Muscle of leg (tissue), 3 donors: ENCODE measurements at regions not wholly inside any gene's neighbourhood (a gene's known extent, or its start where the extent isn't known, plus 50 kb on each side); places are given as distances from the start of the nearest gene placed in this dataset.
A peak's percentile ranks its signal among the peaks of the same experiment; 100 is the strongest.

Experiments
- DNase-seq: peaks from one replicate; pipeline ENCODE4 v3.0.0; 2013
- H3K27ac ChIP-seq: one replicate; pipeline ENCODE4 v1.5.1; 2013; ENCODE audit warnings: mild to moderate bottlenecking, low read length, control low read depth
- H3K27me3 ChIP-seq: one replicate; pipeline ENCODE4 v1.6.1; 2013; ENCODE audit warnings: low read length; ENCODE audit not compliant: control insufficient read depth, insufficient read depth
- H3K36me3 ChIP-seq: one replicate; pipeline ENCODE4 v1.6.1; 2013; ENCODE audit warnings: low read length; ENCODE audit not compliant: control insufficient read depth, insufficient read depth
- H3K4me1 ChIP-seq: one replicate; pipeline ENCODE4 v1.6.1; 2013; ENCODE audit warnings: low read length; ENCODE audit not compliant: control insufficient read depth, insufficient read depth
- H3K4me3 ChIP-seq: one replicate; pipeline ENCODE4 v1.5.1; 2013; ENCODE audit warnings: low read length, control low read depth
- H3K9me3 ChIP-seq: replicated peaks from 2 replicates; pipeline ENCODE4 v1.6.1; 2013; ENCODE audit warnings: low read depth, low read length; ENCODE audit not compliant: control insufficient read depth
- WGBS: methylation state at CpG from one replicate; pipeline ENCODE4 v1.1.5; 2013; ENCODE audit warnings: missing lambda C conversion rate; ENCODE audit not compliant: insufficient coverage; 5-methylcytosine and 5-hydroxymethylcytosine counted together

GRCh38 chr3:34225821-34226366 is 427.5 kb downstream of the PDCD6IP start:
- H3K36me3 ChIP-seq = no peaks in the 10 kb centered on the region
- WGBS = no CpG with 5 or more reads among the region's 3 CpGs
- no peaks in the 10 kb centered on the region for H3K4me1 ChIP-seq
- H3K9me3 ChIP-seq = no peaks in the 10 kb centered on the region
- no peak for DNase-seq
- no peak overlapping the region for H3K4me3 ChIP-seq
- H3K27me3 ChIP-seq = no peaks in the 10 kb centered on the region
- no peak overlapping the region for H3K27ac ChIP-seq

GRCh38 chr3:34229876-34230275 is 431.4 kb downstream of the PDCD6IP start:
- H3K36me3 ChIP-seq = no peaks in the 10 kb centered on the region
- 100% methylated on average over 1 of the region's 5 CpGs for WGBS
- H3K4me3 ChIP-seq = no peak overlapping the region

GRCh38 chr3:34235096-34235495 is 436.7 kb downstream of the PDCD6IP start:
- Histone ChIP-seq H3K27ac (no peak overlapping the region), H3K36me3 (no peaks in the 10 kb centered on the region), H3K4me1 (no peaks in the 10 kb centered on the region), H3K9me3 (no peaks in the 10 kb centered on the region), H3K4me3 (no peak overlapping the region), H3K27me3 (no peaks in the 10 kb centered on the region)
- WGBS = 58% methylated on average over 1 of the region's 2 CpGs
- DNase-seq = no peak

More at GRCh38 chr3:34229876-34230275, 431.4 kb downstream of the PDCD6IP start:
- DNase-seq = no peak
- no peaks in the 10 kb centered on the region for H3K27me3 ChIP-seq
- H3K27ac ChIP-seq = no peak overlapping the region
- H3K9me3 ChIP-seq = no peaks in the 10 kb centered on the region
- H3K4me1 ChIP-seq = no peaks in the 10 kb centered on the region

GRCh38 chr3:34237946-34238345 is 439.5 kb downstream of the PDCD6IP start:
- Histone ChIP-seq H3K9me3 (no peaks in the 10 kb centered on the region), H3K36me3 (no peaks in the 10 kb centered on the region), H3K4me1 (no peaks in the 10 kb centered on the region), H3K4me3 (no peak overlapping the region), H3K27me3 (no peaks in the 10 kb centered on the region), H3K27ac (no peak overlapping the region)
- DNase-seq = no peak
- no CpG with 5 or more reads among the region's 1 CpG for WGBS

- no peaks in the 10 kb centered on the region for H3K27me3 ChIP-seq
- no peak overlapping the region for H3K4me3 ChIP-seq
- H3K4me1 ChIP-seq = no peaks in the 10 kb centered on the region
- H3K27ac ChIP-seq = no peak overlapping the region
- no peak for DNase-seq
- H3K36me3 ChIP-seq = no peaks in the 10 kb centered on the region
- no peaks in the 10 kb centered on the region for H3K9me3 ChIP-seq
- no CpG with 5 or more reads among the region's 1 CpG for WGBS
These were observed 440.0 kb downstream of the PDCD6IP start for GRCh38 chr3:34238407-34238806.

- Histone ChIP-seq H3K27me3 (no peaks in the 10 kb centered on the region), H3K4me1 (no peaks in the 10 kb centered on the region), H3K36me3 (no peaks in the 10 kb centered on the region), H3K27ac (no peak overlapping the region), H3K4me3 (no peak overlapping the region), H3K9me3 (no peaks in the 10 kb centered on the region)
- no peak for DNase-seq
- WGBS = no CpG with 5 or more reads among the region's 4 CpGs
These were observed 440.9 kb downstream of the PDCD6IP start for GRCh38 chr3:34239287-34239686.

GRCh38 chr3:34239875-34240274 is 441.4 kb downstream of the PDCD6IP start:
- Histone ChIP-seq H3K9me3 (no peaks in the 10 kb centered on the region), H3K27ac (no peak overlapping the region), H3K4me1 (no peaks in the 10 kb centered on the region), H3K4me3 (no peak overlapping the region), H3K27me3 (no peaks in the 10 kb centered on the region), H3K36me3 (no peaks in the 10 kb centered on the region)
- DNase-seq = no peak

- no CpG with 5 or more reads among the region's 1 CpG for WGBS
- no peaks in the 10 kb centered on the region for H3K36me3 ChIP-seq
- H3K4me3 ChIP-seq = no peak overlapping the region
- no peaks in the 10 kb centered on the region for H3K4me1 ChIP-seq
- no peaks in the 10 kb centered on the region for H3K27me3 ChIP-seq
- H3K9me3 ChIP-seq = peaks cover 4% of the 10 kb centered on the region
- DNase-seq = no peak
- H3K27ac ChIP-seq = no peak overlapping the region
These were observed 449.0 kb downstream of the PDCD6IP start for GRCh38 chr3:34247401-34247800.

GRCh38 chr3:34248352-34248751 is 449.9 kb downstream of the PDCD6IP start:
- Histone ChIP-seq H3K27me3 (no peaks in the 10 kb centered on the region), H3K4me3 (no peak overlapping the region), H3K36me3 (no peaks in the 10 kb centered on the region), H3K4me1 (no peaks in the 10 kb centered on the region), H3K27ac (no peak overlapping the region), H3K9me3 (peaks cover 4% of the 10 kb centered on the region)
- WGBS = 74% methylated on average over 2 of the region's 2 CpGs
- no peak for DNase-seq

- Histone ChIP-seq H3K4me3 (no peak overlapping the region), H3K9me3 (no peaks in the 10 kb centered on the region), H3K27me3 (no peaks in the 10 kb centered on the region), H3K36me3 (no peaks in the 10 kb centered on the region), H3K4me1 (peaks cover 4% of the 10 kb centered on the region), H3K27ac (no peak overlapping the region)
- 78% methylated on average over 2 of the region's 2 CpGs for WGBS
- no peak for DNase-seq
These were observed 455.9 kb downstream of the PDCD6IP start for GRCh38 chr3:34254285-34254684.

- no CpG with 5 or more reads among the region's 2 CpGs for WGBS
- Histone ChIP-seq H3K4me3 (no peak overlapping the region), H3K27ac (no peak overlapping the region), H3K9me3 (no peaks in the 10 kb centered on the region), H3K4me1 (peaks cover 4% of the 10 kb centered on the region), H3K36me3 (no peaks in the 10 kb centered on the region), H3K27me3 (no peaks in the 10 kb centered on the region)
- peak; percentile 18 for DNase-seq
These were observed 457.6 kb downstream of the PDCD6IP start for GRCh38 chr3:34256021-34256420.
